ENCODE measurements at regions not wholly inside any gene's neighbourhood (a gene's known extent, or its start where the extent isn't known, plus 50 kb on each side); places are given as distances from the start of the nearest gene placed in this dataset.

DNA sequence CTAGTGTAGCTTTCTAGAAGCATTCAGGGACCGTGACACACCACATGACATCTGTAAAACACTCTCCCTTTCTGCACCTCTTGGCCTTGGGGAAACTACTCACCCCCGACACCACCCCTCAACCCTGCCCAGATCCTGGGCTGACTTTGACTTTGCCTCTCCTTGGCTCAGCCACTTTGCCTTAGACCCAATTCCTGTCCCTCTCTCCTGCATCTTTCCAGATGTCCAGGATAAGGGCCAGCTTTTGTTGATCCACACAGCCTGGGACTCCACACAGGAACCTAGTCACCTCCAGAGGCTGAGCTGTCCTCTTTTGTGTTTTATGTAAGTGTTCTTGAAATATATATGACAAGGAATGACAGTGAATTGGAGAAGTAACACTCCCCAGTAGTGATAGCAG, 153.7 kb upstream of the PLXNC1 start:
- ATAC-seq, result no peak
- no peak for FAIRE-seq
- Histone ChIP-seq H4K20me1 (replicated peaks; ENCODE audit: control insufficient read depth, insufficient read depth, low read length) (no peaks in the 10 kb centered on the region), H2AFZ (ENCODE audit: low read depth, low read length) (no peak overlapping the region), H3K4me3 (no peak overlapping the region), H3K9me1 (ENCODE audit: control insufficient read depth, insufficient read depth, low read length) (no peaks in the 10 kb centered on the region), H3K4me2 (ENCODE audit: insufficient read depth, low read length) (no peak overlapping the region), H3K9ac (ENCODE audit: insufficient read depth in 1 of 2, low read depth in 2 of 2, low read length in 2 of 2) (no peak overlapping the region), H3K9me3 (replicated peaks; ENCODE audit: control insufficient read depth, insufficient read depth, low read depth, low read length) (no peaks in the 10 kb centered on the region), H3K36me3 (ENCODE audit: control insufficient read depth, insufficient read depth, low read length) (no peaks in the 10 kb centered on the region), H3K4me1 (replicated peaks in 1 of 2; ENCODE audit: control insufficient read depth in 2 of 2, insufficient read depth in 2 of 2, low read length in 2 of 2) (no peaks in the 10 kb centered on the region), H3K27me3 (ENCODE audit: control insufficient read depth in 2 of 2, insufficient read depth in 2 of 2, low read length in 2 of 2) (no peaks in the 10 kb centered on the region), H3K27ac (ENCODE audit: extremely low read depth, low read depth, low read length) (no peak overlapping the region), H3K79me2 (ENCODE audit: control insufficient read depth, insufficient read depth, low read length) (no peaks in the 10 kb centered on the region)
- no TSS peak for BruUV-seq (replicated peaks)
- intact Hi-C loops (cut with micrococcal nuclease), result loop anchor here (10.0 kb wide), 1 partner anchor 490 kb away; no protein-coding TSS in a partner anchor
- POLR2A ChIA-PET, result no interaction called here
- in situ Hi-C loops (cut with MboI), result no loop called here
- CTCF ChIA-PET (ENCODE audit: low intra/inter-chr PET ratio), result no interaction called here
- 48% methylated on average over 2 of the region's 2 CpGs for WGBS (ENCODE audit: insufficient coverage, low coverage, missing lambda C conversion rate)
- no peak for DNase-seq (ENCODE audit: extremely low read depth in 1 of 4, low spot score in 3 of 4)
- no peak for TF ChIP-seq ZNF785 (CRISPR knock-in tag; IDR thresholded peaks at IDR 0.05)
- TF ChIP-seq ZNF668 (CRISPR knock-in tag; IDR thresholded peaks at IDR 0.05), result no peak
- no peak for TF ChIP-seq JUND (IDR thresholded peaks at IDR 0.05; ENCODE audit: borderline replicate concordance, low read depth, low read length)
- no peak for TF ChIP-seq JUND (tag; IDR thresholded peaks at IDR 0.05; ENCODE audit: borderline replicate concordance, low read depth, low read length)
- no peak for TF ChIP-seq RBM17 (IDR thresholded peaks at IDR 0.05; ENCODE audit: borderline replicate concordance, low read depth, low read length)
- no peak for TF ChIP-seq SRF (CRISPR knock-in tag; IDR thresholded peaks at IDR 0.05)
- TF ChIP-seq, protein P1, sequence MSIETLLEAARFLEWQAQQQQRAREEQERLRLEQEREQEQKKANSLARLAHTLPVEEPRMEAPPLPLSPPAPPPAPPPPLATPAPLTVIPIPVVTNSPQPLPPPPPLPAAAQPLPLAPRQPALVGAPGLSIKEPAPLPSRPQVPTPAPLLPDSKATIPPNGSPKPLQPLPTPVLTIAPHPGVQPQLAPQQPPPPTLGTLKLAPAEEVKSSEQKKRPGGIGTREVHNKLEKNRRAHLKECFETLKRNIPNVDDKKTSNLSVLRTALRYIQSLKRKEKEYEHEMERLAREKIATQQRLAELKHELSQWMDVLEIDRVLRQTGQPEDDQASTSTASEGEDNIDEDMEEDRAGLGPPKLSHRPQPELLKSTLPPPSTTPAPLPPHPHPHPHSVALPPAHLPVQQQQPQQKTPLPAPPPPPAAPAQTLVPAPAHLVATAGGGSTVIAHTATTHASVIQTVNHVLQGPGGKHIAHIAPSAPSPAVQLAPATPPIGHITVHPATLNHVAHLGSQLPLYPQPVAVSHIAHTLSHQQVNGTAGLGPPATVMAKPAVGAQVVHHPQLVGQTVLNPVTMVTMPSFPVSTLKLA (conservative IDR thresholded peaks at IDR 0.05), result no peak
- TF ChIP-seq BCL6 (CRISPR knock-in tag; IDR thresholded peaks at IDR 0.05), result no peak
- TF ChIP-seq U2AF1 (optimal IDR thresholded peaks at IDR 0.05; ENCODE audit: low read depth, low read length), result no peak
- TF ChIP-seq TAF15 (IDR thresholded peaks at IDR 0.05; ENCODE audit: low read depth, low read length), result no peak
- TF ChIP-seq KDM1A (IDR thresholded peaks at IDR 0.05), result no peak
- no peak for TF ChIP-seq ZNF436 (CRISPR knock-in tag; IDR thresholded peaks at IDR 0.05)
- TF ChIP-seq, protein P2, sequence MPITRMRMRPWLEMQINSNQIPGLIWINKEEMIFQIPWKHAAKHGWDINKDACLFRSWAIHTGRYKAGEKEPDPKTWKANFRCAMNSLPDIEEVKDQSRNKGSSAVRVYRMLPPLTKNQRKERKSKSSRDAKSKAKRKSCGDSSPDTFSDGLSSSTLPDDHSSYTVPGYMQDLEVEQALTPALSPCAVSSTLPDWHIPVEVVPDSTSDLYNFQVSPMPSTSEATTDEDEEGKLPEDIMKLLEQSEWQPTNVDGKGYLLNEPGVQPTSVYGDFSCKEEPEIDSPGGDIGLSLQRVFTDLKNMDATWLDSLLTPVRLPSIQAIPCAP (CRISPR knock-in tag; IDR thresholded peaks at IDR 0.05; ENCODE audit: borderline replicate concordance), result no peak
- TF ChIP-seq ZNF263 (CRISPR knock-in tag; IDR thresholded peaks at IDR 0.05; ENCODE audit: borderline replicate concordance), result no peak
- TF ChIP-seq, protein P3, sequence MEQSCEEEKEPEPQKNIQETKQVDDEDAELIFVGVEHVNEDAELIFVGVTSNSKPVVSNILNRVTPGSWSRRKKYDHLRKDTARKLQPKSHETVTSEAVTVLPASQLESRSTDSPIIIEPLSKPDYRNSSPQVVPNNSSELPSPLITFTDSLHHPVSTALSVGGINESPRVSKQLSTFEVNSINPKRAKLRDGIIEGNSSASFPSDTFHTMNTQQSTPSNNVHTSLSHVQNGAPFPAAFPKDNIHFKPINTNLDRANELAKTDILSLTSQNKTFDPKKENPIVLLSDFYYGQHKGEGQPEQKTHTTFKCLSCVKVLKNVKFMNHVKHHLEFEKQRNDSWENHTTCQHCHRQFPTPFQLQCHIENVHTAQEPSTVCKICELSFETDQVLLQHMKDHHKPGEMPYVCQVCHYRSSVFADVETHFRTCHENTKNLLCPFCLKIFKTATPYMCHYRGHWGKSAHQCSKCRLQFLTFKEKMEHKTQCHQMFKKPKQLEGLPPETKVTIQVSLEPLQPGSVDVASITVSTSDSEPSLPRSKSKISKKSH (CRISPR knock-in tag; IDR thresholded peaks at IDR 0.05), result no peak
- TF ChIP-seq, protein P4, sequence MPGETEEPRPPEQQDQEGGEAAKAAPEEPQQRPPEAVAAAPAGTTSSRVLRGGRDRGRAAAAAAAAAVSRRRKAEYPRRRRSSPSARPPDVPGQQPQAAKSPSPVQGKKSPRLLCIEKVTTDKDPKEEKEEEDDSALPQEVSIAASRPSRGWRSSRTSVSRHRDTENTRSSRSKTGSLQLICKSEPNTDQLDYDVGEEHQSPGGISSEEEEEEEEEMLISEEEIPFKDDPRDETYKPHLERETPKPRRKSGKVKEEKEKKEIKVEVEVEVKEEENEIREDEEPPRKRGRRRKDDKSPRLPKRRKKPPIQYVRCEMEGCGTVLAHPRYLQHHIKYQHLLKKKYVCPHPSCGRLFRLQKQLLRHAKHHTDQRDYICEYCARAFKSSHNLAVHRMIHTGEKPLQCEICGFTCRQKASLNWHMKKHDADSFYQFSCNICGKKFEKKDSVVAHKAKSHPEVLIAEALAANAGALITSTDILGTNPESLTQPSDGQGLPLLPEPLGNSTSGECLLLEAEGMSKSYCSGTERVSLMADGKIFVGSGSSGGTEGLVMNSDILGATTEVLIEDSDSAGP (CRISPR knock-in tag; IDR thresholded peaks at IDR 0.05), result no peak
- no peak for TF ChIP-seq BRD4 (IDR thresholded peaks at IDR 0.05)

Measured in K562 (cell line).